ENCODE measurements at regions not wholly inside any gene's neighbourhood (a gene's known extent, or its start where the extent isn't known, plus 50 kb on each side); places are given as distances from the start of the nearest gene placed in this dataset.

- TF ChIP-seq CTCF (IDR thresholded peaks at IDR 0.05) = no peak
- TF ChIP-seq POLR2AphosphoS5 (IDR thresholded peaks at IDR 0.05) = no peak
- no peak for TF ChIP-seq POLR2A (IDR thresholded peaks at IDR 0.05)
Measured at GRCh38 chr15:70339571-70340493, 242.1 kb upstream of the TLE3 start.
